HG02798 (cell line): ENCODE measurements at regions not wholly inside any gene's neighbourhood (a gene's known extent, or its start where the extent isn't known, plus 50 kb on each side); places are given as distances from the start of the nearest gene placed in this dataset.
"Not testable (repeated sequence)": the region's sequence is repeated elsewhere in the genome, so short reads cannot be mapped to it uniquely, and the experiment has no call there.

Experiments used
- ATAC-seq: cut with Tn5 transposase; IDR thresholded peaks from one replicate; pipeline ENCODE4 v1.9.1; 2021; ENCODE audit warnings: mild to moderate bottlenecking; ENCODE audit not compliant: unreplicated experiment, poor library complexity

DNA sequence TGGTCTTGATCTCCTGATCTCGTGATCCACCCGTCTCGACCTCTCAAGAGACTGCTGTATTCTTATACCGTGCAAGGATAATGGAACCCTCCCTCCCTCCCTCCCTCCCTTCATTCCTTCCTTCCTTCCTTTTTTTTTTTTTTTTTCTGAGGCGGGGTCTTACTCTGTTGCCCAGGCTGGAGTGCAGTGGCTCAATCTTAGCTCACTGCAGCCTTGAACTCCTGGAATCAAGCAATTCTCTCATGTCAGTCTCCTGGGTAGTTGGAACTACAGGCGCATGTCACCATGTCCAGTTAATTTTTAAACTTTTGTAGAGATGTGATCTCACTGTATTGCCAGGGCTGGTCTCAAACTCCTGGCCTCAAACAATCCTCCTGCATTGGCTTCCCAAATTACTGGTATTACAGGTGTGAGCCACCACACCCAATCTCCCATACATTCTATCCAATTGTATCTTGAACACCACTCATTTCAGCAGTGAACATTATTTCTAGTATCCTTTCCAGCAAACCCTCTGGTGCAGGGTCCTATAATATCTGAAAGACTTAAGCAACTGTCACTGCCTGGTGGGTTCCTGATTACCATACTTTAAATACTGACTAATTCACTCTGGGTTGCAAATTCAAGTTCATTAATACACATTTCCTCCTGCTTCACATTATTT, 210.0 kb upstream of the ZNF217 start:
- ATAC-seq = no peak

- no peak for ATAC-seq
Observed at GRCh38 chr20:53801609-53802370, 208.2 kb upstream of the ZNF217 start.

DNA sequence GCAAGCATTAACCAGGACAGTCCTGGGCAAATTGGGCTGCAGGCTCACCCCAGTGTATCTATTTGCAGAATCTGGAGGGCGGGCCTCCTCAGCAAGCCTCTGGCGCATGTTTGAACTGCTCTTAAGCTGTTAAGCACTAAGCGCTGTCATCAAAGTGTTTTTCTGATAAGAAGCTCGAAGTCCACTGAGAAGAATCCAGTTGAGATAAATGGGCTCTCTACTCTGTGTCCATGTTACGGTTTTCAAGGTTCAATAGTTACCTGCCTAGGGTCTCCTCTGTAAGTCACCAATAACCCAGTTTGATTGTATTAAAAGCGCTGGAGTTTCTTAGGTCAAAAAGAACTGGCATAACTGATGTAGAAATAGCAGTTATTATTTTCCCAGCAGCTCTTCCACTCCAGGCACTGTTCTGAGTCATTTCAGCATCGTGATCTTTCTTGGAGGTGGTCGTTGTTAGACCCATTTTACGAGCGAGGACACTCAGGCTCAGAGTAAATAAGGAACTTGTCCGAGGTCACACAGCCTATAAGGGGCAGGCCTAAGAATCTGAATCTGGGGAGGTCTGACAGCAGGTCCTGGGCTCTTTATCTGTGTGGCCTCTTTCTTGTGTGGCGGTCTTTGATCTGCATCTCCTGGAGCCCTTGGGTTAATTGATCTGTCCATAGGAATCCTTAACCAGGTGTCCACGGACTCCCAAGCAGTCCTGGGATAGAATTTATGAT, 207.4 kb upstream of the ZNF217 start:
- ATAC-seq = no peak

DNA sequence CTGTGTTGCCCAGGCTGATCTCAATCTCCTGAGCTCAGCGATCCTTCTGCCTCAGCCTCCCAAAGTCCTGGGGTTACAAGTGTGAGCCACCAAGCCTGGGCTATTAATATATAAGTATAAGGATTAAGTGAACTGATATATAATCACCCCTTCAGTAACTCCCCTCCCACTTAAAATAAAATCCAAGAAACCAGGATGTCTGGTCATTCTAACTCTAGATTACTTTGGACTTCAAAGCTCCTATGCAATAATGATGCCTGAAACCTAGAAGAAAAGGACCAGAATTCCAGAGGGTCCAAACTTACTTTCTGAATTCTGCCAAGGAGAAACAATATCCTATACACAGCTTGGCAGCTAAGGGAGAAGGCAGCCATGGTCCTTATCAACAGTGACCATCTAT, 206.8 kb upstream of the ZNF217 start:
- ATAC-seq = no peak

DNA sequence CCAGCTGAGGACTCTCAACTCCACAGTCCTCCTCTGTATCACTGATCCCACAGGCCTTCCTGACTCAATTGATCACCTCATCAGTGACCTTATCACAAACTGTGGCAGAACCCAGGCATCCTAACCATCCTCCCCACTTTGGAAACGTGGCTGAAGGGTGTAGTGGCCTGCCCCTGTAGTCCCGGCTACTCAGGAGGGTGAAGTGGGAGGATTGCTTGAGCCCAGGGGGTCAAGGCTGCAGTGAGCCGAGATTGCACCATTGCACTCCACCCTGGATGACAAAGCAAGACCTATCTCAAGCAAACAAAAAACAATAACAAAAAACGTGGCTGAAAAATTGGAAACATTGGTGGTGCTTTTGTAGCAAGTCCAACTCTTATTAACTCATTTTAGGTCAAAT, 203.4 kb upstream of the ZNF217 start:
- ATAC-seq = no peak

DNA sequence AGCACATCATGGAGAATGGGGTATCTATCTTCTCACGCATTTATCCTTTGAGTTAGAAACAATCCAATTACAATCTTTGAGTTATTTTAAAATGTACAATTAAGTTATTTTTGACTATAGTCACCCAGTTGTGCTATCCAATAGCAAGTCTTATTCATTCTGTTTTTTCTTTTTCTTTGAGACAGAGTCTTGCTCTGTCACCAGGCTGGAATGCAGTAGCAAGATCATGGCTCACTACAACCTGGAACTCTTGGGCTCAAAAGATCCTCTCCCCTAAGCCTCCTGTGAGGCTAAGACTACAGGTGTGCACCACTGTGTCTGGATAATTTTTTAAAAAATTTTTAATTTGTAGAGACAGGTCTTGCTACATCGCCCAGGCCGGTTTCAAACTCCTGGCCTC, 201.5 kb upstream of the ZNF217 start:
- ATAC-seq = no peak

DNA sequence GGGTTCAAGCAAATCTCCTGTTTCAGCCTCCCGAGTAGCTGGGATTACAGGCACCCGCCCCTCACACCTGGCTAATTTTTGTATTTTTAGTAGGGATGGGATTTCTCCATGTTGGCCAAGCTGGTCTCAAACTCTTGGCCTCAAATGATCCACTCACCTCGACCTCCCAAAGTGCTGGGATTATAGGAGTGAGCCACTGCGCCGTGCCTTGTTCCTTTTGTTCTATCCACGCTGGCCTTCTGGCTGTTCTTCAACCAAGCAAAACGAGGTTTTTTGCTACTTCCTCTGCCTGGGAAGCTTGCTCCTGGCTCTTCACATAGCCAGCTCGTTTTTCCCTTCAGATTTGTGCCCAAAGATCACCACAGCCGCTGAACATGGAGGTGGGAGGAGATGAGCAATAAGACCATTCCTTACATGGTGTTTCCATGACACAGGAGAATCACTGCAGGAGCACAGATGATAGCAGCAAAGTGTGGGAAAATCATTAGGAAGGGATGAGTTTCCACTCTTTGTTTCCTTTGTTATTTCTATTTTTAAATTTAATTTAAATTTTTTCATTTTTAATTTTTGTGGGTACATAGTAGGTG, 201.0 kb upstream of the ZNF217 start:
- ATAC-seq = no peak

DNA sequence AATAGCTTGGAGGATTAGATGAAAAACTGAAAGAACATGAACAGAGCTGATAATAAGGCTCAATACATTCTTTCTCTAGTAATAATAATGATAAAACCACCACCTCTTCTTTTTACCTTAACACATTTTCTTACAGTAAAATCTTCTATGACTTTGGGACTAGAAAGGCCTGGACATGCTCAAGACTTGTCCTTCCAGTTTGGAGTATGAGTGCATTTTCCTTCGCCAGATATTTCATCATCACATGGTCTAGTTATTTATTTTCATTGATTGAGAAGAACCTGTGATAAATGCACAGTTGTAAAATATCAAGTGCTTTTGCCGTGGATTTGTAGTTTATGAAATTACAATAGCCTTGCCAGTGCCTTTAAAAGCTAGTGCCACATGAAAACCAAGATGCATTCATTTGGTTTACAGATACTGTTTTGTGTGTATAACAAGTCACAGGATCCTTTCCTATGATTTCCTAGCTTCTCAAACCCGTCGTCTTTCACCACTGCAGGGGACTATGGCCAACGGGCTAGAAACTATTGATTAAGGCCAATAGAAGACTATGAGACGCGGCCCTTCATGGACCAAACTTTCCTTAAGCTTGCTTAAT, 200.2 kb upstream of the ZNF217 start:
- ATAC-seq = no peak

DNA sequence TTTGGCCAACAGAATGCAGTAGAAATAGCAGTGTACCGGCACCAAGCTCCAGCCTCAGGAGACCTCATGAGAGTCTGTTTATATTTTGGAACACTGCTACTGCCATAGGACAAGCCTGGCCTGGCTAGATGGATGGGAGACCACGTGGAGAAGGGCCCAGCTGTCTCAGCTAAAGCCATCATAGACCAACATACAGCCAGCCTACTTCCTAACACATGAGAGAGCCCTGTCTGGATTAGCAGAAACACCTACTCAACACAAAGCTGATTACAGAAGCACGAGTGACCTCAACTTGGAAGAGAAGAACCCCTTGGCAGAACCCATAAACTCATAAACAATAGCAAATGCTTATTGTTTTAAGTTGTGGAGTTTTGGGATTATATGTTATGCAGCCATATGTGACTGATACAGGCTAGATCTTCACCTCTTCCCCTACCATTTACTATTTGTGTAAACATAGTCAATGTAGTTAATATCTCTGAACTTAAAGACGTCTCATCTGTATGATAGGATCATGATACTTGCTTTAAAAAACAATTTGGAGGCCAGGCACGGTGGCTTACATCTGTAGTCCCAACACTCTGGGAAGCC, 199.4 kb upstream of the ZNF217 start:
- no peak for ATAC-seq

- ATAC-seq = no peak
Observed at GRCh38 chr20:53789989-53790675, 196.5 kb upstream of the ZNF217 start.

DNA sequence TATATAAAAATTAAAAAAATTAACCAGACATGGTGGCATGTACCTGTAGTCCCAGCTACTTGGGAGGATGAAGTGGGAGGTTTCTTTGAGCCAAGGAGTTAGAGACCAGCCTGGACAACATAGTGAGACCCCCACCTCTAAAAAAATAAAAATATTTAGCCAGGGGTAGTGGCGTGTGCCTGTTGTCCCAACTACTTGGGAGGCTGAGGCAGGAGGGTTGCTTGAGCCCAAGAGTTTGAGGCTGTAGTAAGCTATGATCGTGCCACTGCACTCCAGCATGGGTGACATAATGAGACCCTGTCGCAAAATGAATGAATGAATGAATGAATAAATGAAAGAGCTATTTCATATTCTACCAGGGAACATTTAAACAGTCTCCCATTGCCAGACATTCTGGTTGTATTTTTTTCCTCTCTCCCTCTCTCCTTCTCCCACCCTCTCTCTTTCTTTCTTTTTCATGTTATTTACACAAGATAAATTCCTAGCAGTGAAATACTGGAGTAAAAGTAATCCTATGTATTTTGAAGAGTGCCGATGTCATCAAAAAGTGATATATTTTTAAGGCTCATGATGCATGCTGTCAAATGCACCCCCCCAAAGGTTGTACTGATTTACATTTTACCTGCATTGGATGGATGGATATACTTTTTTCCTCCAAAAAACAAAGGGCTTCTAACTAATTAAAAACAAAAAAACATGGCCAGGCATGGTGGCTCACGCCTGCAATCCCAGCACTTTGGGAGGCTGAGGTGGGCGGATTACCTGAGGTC, 194.8 kb upstream of the ZNF217 start:
- no peak for ATAC-seq

DNA sequence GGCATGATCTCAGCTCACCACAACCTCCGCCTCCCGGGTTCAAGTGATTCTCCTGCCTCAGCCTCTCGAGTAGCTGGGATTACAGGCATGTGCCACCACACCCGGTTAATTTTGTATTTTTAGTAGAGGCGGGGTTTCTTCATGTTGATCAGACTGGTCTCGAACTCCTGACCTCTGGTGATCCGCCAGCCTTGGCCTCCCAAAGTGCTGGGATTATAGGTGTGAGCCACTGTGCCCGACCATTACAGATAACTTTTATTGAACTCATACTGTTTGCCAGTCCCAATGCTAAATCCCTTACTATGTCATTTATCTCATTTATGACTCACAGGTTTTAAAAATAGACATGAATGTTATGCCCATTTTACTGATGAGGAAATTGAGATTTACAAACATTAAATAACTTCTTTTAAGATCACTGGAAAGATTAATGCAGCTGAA, 193.9 kb upstream of the ZNF217 start:
- ATAC-seq = not testable (repeated sequence)

DNA sequence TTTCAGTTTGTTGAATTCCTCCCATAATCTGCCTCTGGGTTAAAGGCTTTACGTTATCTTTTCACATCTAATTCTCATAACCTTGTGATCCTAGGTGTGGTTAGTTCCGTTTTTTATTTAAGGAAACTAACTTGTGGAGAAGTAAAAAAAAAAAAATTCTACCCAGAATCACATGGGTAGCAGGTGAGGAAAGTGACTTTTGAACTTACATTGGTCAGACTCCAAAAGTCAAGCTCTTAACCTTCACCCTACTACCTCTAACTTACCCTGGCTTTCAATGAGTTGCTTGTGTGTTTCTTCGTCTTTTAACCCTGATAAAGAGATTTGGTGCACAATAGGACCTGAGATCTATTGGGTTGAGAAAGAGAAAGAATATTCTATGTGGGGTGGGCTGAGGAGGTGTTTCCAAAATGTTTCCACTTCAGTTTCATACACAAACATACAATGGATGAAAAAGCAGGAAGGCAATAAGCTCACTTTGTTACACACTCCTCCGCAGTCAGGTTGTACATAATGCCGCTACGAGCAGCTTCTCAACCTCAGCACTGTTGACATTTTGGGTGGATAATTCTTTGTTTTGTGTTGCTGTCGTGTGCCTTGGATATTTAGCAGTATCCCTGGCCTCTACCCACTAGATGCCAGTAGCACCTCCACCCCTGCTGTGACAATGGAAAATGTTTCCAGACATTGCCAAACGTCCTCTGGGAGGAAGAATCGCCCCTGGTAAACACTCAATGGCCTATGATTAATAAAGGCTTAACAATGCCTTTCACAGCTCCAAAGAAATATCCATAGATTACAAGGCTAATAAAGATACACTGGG, 193.0 kb upstream of the ZNF217 start:
- no peak for ATAC-seq

DNA sequence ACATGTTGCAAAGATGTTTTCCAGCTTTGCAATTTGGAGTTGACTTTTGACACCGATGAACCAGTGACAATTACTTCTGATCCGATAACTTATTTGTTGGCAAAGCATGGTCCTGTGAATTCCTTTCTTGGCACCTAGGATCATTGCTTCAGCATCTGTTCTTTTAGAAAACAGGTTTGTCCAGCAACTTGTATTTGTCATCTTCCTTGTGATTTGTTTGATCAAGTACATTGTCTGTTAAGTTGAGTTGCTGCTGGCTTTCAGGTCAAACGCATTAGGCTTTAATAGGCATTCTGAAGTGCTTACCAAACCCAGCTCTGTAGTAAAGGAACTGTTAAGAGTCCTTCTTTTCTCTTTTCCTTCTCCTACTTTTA, 192.4 kb upstream of the ZNF217 start:
- no peak for ATAC-seq

GRCh38 chr20:53785320-53785719, 191.7 kb upstream of the ZNF217 start:
- no peak for ATAC-seq

GRCh38 chr20:53783768-53784167, 190.1 kb upstream of the ZNF217 start:
- ATAC-seq = no peak

DNA sequence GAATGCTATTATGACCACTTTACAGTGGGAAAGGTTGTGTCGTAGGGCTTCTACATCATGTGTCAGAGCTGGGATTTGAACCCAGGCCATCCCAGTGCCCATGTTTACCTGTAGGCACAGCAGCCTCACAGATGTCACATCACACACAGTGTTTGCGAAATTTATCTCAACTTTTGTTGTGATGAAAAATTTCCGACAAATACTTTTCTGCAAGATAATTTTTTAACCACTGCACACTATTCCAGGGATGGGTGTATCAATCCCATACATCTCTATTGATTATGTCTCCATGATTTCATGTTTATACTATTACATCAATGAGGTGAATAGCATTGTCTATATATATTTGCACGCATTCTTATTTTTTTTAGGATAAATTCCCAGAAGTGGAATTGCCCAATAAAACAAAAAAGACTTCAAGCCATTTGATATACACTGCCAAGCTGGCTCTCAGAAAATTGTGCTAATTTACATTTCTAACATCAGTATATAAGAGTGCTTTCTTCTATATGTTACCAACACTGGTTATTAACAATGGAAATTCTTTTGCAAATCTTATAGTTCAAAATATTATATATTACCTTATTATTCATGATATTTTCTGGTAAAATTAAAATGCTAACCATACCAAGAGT, 189.1 kb upstream of the ZNF217 start:
- no peak for ATAC-seq

GRCh38 chr20:53779822-53780221, 186.2 kb upstream of the ZNF217 start:
- no peak for ATAC-seq
